Activated naive CD4-positive, alpha-beta T cell treated with anti-CD3 and anti-CD28 coated beads, Interleukin-2, amount 10 ng/mL, durations not matched to agents 7 days and 5 days (primary cell): ENCODE measurements at regions not wholly inside any gene's neighbourhood (a gene's known extent, or its start where the extent isn't known, plus 50 kb on each side); places are given as distances from the start of the nearest gene placed in this dataset.

Source experiments
- CTCF ChIA-PET: fragments of 350-600 bp; sonication (Branson Sonifier 250); formaldehyde crosslinking; loops from one replicate; lab custom pipeline; 2021; ENCODE audit warnings: antibody characterized with exemption; lab: Charles Lee
- DNase-seq: peaks from one replicate; pipeline ENCODE4 v3.0.0-alpha.2; 2020
- H3K27ac Mint-ChIP-seq: one replicate; pipeline ENCODE4 v1.8.0; 2021; ENCODE audit warnings: mild to moderate bottlenecking, moderate library complexity, mixed read lengths
- H3K27me3 Mint-ChIP-seq: one replicate; pipeline ENCODE4 v1.8.0; 2021; ENCODE audit warnings: mild to moderate bottlenecking, mixed read lengths
- H3K36me3 Mint-ChIP-seq: one replicate; pipeline ENCODE4 v1.8.0; 2021; ENCODE audit warnings: mixed read lengths
- H3K4me1 Mint-ChIP-seq: one replicate; pipeline ENCODE4 v1.8.0; 2021; ENCODE audit warnings: mixed read lengths
- H3K4me3 Mint-ChIP-seq: one replicate; pipeline ENCODE4 v1.8.0; 2021; ENCODE audit warnings: mild to moderate bottlenecking, moderate library complexity, mixed read lengths
- H3K9me3 Mint-ChIP-seq: one replicate; pipeline ENCODE4 v1.8.0; 2021; ENCODE audit warnings: mixed read lengths

DNA sequence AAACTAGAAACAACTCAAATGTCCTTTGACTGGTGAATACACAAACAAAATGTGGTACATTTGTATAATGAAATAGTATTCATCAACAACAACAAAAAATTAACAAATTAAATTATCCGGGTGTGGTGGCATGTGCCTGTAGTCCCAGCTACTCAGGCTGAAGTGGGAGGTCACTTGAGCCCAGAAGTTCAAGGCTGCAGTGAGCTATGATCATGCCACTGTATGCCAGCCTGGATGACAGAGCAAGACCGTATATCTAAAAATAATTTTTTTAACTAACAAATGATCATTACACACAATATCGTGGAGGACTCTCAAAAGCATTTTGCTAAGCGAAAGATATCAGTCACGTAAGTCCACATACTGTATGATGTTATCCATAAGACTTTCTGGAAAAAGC lies 71.6 kb upstream of the SORBS2 start:
- CTCF ChIA-PET, result no interaction called here
- Mint-ChIP-seq H3K27me3 (peaks cover 7% of the 10 kb centered on the region), H3K36me3 (no peaks in the 10 kb centered on the region), H3K27ac (no peak overlapping the region), H3K4me1 (no peaks in the 10 kb centered on the region), H3K4me3 (no peak overlapping the region), H3K9me3 (no peaks in the 10 kb centered on the region)
- no peak for DNase-seq

DNA sequence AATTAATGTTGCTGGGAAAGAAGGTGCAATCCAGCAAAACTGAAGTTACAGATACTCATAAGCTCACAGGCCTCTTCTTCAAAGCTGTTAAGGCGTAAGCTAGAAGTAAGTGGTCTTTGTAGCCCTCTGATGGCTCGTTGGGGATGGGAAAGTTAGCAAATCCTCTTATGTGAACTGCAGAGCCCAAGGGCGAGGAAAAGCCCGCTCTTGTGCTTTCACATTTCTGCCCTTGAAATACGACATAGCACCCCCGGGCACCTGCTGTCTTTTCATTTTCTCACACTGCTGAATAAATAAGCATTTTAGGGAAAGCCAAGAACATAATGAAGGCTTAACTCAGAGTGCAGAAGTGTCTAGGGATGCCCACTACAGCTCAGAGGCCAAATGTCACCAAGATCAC lies 73.1 kb upstream of the SORBS2 start:
- CTCF ChIA-PET, result no interaction called here
- Mint-ChIP-seq H3K9me3 (no peaks in the 10 kb centered on the region), H3K4me3 (no peak overlapping the region), H3K36me3 (no peaks in the 10 kb centered on the region), H3K27ac (no peak overlapping the region), H3K4me1 (no peaks in the 10 kb centered on the region), H3K27me3 (peaks cover 8% of the 10 kb centered on the region)
- DNase-seq, result no peak

DNA sequence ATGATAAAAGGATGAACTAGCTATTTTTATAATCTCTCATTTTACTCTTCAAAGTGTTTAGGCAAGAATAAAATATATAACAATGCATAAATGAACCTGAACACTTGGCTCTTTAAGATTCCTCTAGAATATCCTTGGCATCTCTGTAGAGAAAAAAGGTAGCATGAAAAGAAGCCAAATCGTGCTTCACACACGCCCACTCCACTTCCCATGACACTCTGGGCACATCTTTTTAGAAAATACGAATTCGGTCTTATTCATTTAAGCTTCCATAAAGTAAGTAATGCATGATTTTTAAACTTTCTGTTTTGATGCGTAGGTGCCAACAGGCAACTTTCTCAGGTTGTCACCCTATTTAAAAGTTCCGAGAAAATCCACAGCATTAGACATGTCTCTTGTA lies 73.6 kb upstream of the SORBS2 start:
- no peak overlapping the region for H3K4me3 Mint-ChIP-seq
- no peaks in the 10 kb centered on the region for H3K36me3 Mint-ChIP-seq
- CTCF ChIA-PET, result no interaction called here
- no peaks in the 10 kb centered on the region for H3K4me1 Mint-ChIP-seq
- no peak overlapping the region for H3K27ac Mint-ChIP-seq
- peaks cover 12% of the 10 kb centered on the region for H3K27me3 Mint-ChIP-seq
- no peaks in the 10 kb centered on the region for H3K9me3 Mint-ChIP-seq
- DNase-seq, result no peak

- no peaks in the 10 kb centered on the region for H3K9me3 Mint-ChIP-seq
- no peak for DNase-seq
- CTCF ChIA-PET, result no interaction called here
- H3K27me3 Mint-ChIP-seq, result peaks cover 12% of the 10 kb centered on the region
- no peaks in the 10 kb centered on the region for H3K4me1 Mint-ChIP-seq
- no peak overlapping the region for H3K27ac Mint-ChIP-seq
- no peaks in the 10 kb centered on the region for H3K36me3 Mint-ChIP-seq
- no peak overlapping the region for H3K4me3 Mint-ChIP-seq
Observed at GRCh38 chr4:185886832-185887524, 75.0 kb upstream of the SORBS2 start.

- no peak for DNase-seq
- Mint-ChIP-seq H3K9me3 (no peaks in the 10 kb centered on the region), H3K4me1 (no peaks in the 10 kb centered on the region), H3K36me3 (no peaks in the 10 kb centered on the region), H3K27me3 (peaks cover 12% of the 10 kb centered on the region), H3K27ac (no peak overlapping the region), H3K4me3 (no peak overlapping the region)
- CTCF ChIA-PET, result no interaction called here
Observed at GRCh38 chr4:185888676-185889075, 76.7 kb upstream of the SORBS2 start.

DNA sequence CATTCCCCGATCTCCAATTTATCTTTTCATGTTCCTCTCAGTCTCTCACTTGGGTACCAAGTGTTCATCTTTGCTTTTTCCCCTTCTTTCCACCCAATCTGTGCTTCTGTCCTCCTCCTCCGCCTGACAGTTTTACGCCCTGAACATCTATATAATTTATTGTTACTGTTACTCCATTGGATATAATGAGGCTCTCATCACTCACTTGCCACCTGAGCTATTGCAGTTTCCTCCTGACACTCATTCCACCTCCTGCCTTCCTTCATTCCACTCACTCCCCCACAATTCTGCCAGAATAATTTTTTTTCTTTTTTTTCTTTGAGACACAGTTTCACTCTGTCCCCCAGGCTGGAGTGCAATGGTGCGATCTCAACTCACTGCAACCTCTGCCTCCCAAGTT lies 77.6 kb upstream of the SORBS2 start:
- no peak overlapping the region for H3K4me3 Mint-ChIP-seq
- H3K27ac Mint-ChIP-seq, result no peak overlapping the region
- H3K9me3 Mint-ChIP-seq, result no peaks in the 10 kb centered on the region
- no peak for DNase-seq
- H3K36me3 Mint-ChIP-seq, result no peaks in the 10 kb centered on the region
- peaks cover 12% of the 10 kb centered on the region for H3K27me3 Mint-ChIP-seq
- CTCF ChIA-PET, result interaction anchor here (1.0 kb wide), 1 partner anchor 11 kb away, joined by 3 read pairs; no protein-coding TSS in a partner anchor
- no peaks in the 10 kb centered on the region for H3K4me1 Mint-ChIP-seq

DNA sequence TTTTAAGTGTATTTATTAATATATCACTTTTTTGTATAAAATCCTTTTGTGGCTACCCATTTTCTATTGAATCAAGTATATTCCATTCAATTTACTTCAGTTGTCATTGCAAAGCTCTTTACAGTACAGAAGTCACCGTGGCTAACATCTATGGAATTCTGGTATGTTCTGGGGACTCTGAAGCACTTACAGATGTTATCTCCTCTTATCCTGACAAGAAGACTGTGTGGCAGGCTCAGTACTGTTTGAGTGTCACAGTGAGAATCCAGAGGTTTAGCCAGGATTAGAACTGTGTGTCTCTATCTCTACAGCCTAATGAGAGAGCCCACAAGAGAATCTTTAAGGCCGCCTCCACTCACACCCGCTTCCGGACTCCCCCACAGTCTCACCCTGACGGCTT lies 78.2 kb upstream of the SORBS2 start:
- no peak for DNase-seq
- no peaks in the 10 kb centered on the region for H3K36me3 Mint-ChIP-seq
- H3K27ac Mint-ChIP-seq, result no peak overlapping the region
- no peak overlapping the region for H3K4me3 Mint-ChIP-seq
- CTCF ChIA-PET, result interaction anchor here (1.0 kb wide), 1 partner anchor 10 kb away, joined by 3 read pairs; no protein-coding TSS in a partner anchor
- H3K27me3 Mint-ChIP-seq, result peaks cover 12% of the 10 kb centered on the region
- no peaks in the 10 kb centered on the region for H3K9me3 Mint-ChIP-seq
- H3K4me1 Mint-ChIP-seq, result no peaks in the 10 kb centered on the region

- DNase-seq, result no peak
- H3K9me3 Mint-ChIP-seq, result no peaks in the 10 kb centered on the region
- H3K36me3 Mint-ChIP-seq, result no peaks in the 10 kb centered on the region
- peaks cover 12% of the 10 kb centered on the region for H3K27me3 Mint-ChIP-seq
- CTCF ChIA-PET, result no interaction called here
- H3K27ac Mint-ChIP-seq, result no peak overlapping the region
- H3K4me3 Mint-ChIP-seq, result no peak overlapping the region
- H3K4me1 Mint-ChIP-seq, result no peaks in the 10 kb centered on the region
Observed at GRCh38 chr4:185892165-185892564, 80.2 kb upstream of the SORBS2 start.

- H3K27ac Mint-ChIP-seq, result no peak overlapping the region
- H3K36me3 Mint-ChIP-seq, result no peaks in the 10 kb centered on the region
- CTCF ChIA-PET, result no interaction called here
- H3K4me1 Mint-ChIP-seq, result no peaks in the 10 kb centered on the region
- H3K4me3 Mint-ChIP-seq, result no peak overlapping the region
- H3K27me3 Mint-ChIP-seq, result peaks cover 6% of the 10 kb centered on the region
- DNase-seq, result no peak
- no peaks in the 10 kb centered on the region for H3K9me3 Mint-ChIP-seq
Observed at GRCh38 chr4:185893500-185893899, 81.5 kb upstream of the SORBS2 start.

DNA sequence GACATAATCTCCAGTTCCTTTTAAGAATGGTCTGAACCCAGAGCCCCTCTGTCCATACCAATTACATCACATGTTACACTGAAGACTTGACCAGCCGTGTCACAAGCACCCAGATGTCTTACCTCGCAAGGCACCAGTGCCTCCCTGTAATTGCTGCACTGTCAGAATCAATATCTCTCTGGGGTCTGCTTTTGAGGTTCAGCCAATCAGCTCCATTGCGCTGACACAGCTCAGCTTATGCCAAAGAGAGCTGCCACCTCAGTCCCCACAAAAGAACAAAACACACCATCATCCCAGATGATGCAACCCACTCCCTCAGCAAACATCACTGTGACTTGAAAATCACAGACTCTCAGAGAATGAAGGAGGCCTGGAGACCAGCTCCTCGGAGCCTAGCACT lies 82.5 kb upstream of the SORBS2 start:
- Mint-ChIP-seq H3K4me1 (no peaks in the 10 kb centered on the region), H3K27ac (no peak overlapping the region), H3K36me3 (no peaks in the 10 kb centered on the region), H3K4me3 (no peak overlapping the region), H3K27me3 (peaks cover 4% of the 10 kb centered on the region), H3K9me3 (no peaks in the 10 kb centered on the region)
- no peak for DNase-seq
- CTCF ChIA-PET, result no interaction called here

DNA sequence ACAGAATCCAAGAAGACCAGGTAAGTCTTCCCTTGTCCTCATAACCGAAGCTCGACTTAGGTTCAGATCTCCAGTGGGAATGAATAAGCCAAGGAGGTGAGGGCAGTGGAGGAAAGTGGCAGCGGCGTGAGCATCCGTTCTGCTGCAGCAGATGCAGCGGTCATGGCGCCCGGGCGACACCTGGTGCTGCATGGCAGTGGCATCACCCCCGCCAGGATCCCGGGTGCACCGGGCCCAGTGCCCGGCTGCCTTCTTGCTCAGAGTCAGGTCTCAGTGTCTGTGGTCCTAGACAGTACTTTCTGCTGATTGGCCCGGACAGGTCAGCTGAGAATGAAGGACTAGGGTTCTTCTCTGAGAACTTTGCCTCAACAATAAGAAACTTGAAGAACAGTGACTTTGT lies 83.4 kb upstream of the SORBS2 start:
- no peaks in the 10 kb centered on the region for H3K4me1 Mint-ChIP-seq
- H3K36me3 Mint-ChIP-seq, result no peaks in the 10 kb centered on the region
- H3K27me3 Mint-ChIP-seq, result peaks cover 3% of the 10 kb centered on the region
- no peak overlapping the region for H3K27ac Mint-ChIP-seq
- H3K9me3 Mint-ChIP-seq, result no peaks in the 10 kb centered on the region
- CTCF ChIA-PET, result no interaction called here
- no peak for DNase-seq
- H3K4me3 Mint-ChIP-seq, result no peak overlapping the region

DNA sequence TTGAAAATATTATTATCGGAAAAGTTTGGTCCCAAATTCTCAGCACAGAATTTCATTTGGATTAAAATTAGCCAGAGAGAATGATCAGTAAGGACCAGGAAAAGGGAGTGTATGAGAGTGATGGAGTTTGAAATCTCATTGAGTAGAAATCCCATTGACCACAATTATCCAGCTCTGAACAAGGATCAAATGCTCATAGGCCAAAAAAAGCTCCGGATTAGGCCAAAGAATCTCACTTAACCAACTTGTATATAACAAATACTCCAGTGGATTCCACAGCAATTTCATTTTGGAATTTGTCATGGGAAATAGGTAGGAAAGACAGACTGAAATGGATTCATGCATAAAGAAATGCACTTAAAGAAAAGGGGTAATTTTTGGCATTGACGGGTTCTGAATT lies 83.9 kb upstream of the SORBS2 start:
- DNase-seq, result no peak
- CTCF ChIA-PET, result no interaction called here
- H3K36me3 Mint-ChIP-seq, result no peaks in the 10 kb centered on the region
- H3K4me1 Mint-ChIP-seq, result no peaks in the 10 kb centered on the region
- H3K4me3 Mint-ChIP-seq, result no peak overlapping the region
- no peak overlapping the region for H3K27ac Mint-ChIP-seq
- no peaks in the 10 kb centered on the region for H3K9me3 Mint-ChIP-seq
- H3K27me3 Mint-ChIP-seq, result no peaks in the 10 kb centered on the region

DNA sequence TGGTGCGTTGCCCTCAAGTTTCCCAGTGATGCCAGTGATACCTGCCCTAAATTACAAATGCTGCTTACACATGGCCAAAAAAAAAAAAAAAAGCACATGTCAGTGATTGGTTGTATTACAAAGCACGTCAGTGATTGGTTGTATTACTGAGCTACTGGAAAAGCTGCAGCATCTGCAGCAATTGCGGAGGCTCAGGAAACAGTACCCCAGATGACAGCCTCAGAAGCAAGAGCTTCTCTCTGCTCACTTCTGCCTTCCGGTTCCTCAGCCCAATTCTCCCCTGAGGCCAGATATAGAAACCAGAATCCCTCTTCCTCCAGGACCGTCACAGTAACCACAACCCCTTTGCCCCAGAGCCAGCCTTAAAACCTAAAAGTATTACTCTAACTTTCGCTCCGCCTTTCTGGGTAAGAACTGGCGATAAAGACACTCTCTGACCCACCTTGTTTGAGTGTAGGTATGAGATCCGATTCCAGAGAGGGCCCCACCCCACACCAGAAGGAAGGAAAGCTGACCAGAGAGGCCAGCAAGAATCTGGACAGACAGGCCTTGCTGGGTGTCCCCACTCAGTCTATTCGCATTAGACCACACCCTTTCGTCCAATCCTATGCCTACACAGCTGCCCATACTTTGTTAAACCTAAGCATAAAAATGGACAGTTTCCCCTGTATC lies 85.0 kb upstream of the SORBS2 start:
- no peak overlapping the region for H3K27ac Mint-ChIP-seq

DNA sequence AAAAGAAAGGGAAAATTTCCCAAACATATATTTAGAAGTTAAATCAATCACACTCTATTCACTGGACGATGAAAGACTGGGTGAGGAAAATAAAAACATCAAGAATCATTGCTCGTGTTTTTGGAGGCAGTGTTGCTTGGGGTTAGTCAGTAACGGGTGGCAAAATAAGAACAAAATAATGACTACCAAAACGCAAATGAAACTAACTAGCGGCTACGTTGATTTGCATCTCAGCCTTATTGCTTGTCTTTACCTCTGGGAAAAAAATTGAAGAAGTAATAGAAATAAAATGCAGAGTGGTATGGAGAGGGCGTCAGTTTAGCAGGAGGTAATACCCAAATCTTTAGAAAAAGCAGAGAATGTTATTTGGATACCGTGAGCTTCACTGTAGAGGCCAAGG lies 86.4 kb upstream of the SORBS2 start:
- H3K4me1 Mint-ChIP-seq, result no peaks in the 10 kb centered on the region
- H3K4me3 Mint-ChIP-seq, result no peak overlapping the region
- H3K27me3 Mint-ChIP-seq, result no peaks in the 10 kb centered on the region
- no peak overlapping the region for H3K27ac Mint-ChIP-seq
- no peaks in the 10 kb centered on the region for H3K36me3 Mint-ChIP-seq
- DNase-seq, result no peak
- CTCF ChIA-PET, result no interaction called here
- H3K9me3 Mint-ChIP-seq, result no peaks in the 10 kb centered on the region

More for the DNA sequence above, 85.0 kb upstream of the SORBS2 start:
- Mint-ChIP-seq H3K36me3 (no peaks in the 10 kb centered on the region), H3K27me3 (no peaks in the 10 kb centered on the region), H3K9me3 (no peaks in the 10 kb centered on the region), H3K4me3 (no peak overlapping the region), H3K4me1 (no peaks in the 10 kb centered on the region)
- CTCF ChIA-PET, result no interaction called here
- no peak for DNase-seq

DNA sequence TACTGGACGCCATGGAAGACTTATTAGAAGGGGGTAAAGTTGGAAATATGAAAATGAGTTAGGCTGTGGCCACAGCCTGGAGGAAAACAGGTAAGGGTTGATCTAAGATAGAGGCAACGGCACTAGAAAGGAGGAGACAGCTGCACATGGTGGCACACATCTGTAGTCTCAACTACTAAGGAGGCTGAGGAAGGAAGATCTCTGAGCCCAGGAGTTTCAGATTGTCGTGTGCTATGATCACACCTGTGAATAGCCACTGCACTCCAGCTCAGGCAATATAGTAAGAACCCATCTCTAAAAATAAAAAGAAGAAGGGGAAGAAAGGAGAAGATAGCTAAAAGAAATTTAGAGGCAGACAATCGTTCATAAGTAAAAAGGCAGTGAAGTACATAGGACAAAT lies 87.8 kb upstream of the SORBS2 start:
- H3K27ac Mint-ChIP-seq, result no peak overlapping the region
- no peaks in the 10 kb centered on the region for H3K36me3 Mint-ChIP-seq

More for the DNA sequence above, 87.8 kb upstream of the SORBS2 start:
- Mint-ChIP-seq H3K4me3 (no peak overlapping the region), H3K9me3 (no peaks in the 10 kb centered on the region), H3K27me3 (no peaks in the 10 kb centered on the region), H3K4me1 (no peaks in the 10 kb centered on the region)
- CTCF ChIA-PET, result interaction anchor here (0.9 kb wide), 1 partner anchor 10 kb away, joined by 3 read pairs; no protein-coding TSS in a partner anchor
- no peak for DNase-seq
